ENCODE measurements at regions not wholly inside any gene's neighbourhood (a gene's known extent, or its start where the extent isn't known, plus 50 kb on each side); places are given as distances from the start of the nearest gene placed in this dataset.
"Not testable (repeated sequence)": the region's sequence is repeated elsewhere in the genome, so short reads cannot be mapped to it uniquely, and the experiment has no call there.

DNA sequence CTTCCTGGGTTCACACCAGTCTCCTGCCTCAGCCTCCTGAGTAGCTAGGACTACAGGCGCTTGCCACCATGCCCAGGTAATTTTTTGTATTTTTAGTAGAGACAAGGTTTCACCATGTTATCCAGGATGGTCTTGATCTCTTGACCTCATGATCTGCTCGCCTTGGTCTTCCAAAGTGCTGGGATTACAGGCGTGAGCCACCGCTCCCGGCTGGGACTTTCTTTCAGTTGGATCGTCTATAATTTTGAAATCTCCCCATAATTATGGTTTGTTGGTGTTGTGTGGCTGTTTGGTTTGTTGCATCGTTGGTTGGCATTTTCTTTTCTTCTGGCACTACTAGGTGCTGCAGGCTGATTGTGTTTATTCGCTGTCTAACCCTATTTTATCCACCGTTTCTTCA, 343.6 kb upstream of the NPAP1 start:
- not testable (repeated sequence) for H3K4me1 Mint-ChIP-seq, H3K27ac Mint-ChIP-seq, H3K27me3 Mint-ChIP-seq, H3K4me3 Mint-ChIP-seq, ATAC-seq, DNase-seq
- peaks cover 7 to 21% of the 10 kb centered on the region in 2 donors for H3K9me3 Mint-ChIP-seq

DNA sequence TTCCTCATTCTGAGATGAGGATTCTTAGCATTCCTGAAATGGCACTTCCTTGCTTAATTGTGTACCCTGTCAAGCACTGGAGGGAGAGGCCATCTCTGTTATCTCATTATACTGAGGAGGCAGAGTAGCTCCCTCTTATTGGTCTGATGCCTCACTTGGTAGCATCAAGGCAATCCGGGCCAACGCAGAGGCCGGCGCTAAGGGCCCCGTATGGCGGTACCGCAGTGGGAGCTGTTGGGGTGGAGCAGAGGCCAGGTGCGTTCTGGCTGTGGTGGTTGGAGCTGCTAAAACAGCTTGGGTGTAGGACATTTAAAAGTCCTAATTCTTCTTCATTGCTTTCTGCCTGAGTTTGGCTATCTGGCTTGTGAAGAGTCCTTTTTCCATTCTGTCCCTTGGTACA, 333.7 kb upstream of the NPAP1 start:
- DNase-seq, H3K27me3 Mint-ChIP-seq, H3K27ac Mint-ChIP-seq, H3K4me1 Mint-ChIP-seq, ATAC-seq, H3K4me3 Mint-ChIP-seq: not testable (repeated sequence)
- H3K9me3 Mint-ChIP-seq = peaks cover 8 to 13% of the 10 kb centered on the region in 2 donors

DNA sequence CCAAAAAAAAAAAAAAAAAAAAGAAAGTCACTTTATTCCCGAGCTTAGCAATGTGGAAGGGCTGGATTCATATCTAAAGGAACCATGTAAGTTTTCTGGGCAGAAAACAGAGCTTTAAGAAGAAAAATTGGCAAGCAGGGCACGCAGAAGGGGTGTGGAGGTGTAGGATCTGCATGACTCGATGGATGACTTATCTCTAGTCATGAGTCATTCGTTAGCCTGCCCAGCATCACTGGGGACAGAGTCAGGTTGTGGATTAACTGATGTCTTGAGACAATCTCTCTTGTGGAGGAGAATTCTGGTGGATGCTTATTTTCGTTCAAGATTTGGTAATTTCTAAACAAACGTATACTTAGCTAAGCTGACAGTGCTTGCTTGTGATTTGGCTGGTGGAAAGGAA, 322.8 kb upstream of the NPAP1 start:
- H3K27me3 Mint-ChIP-seq, ATAC-seq, H3K9me3 Mint-ChIP-seq, H3K4me1 Mint-ChIP-seq, H3K27ac Mint-ChIP-seq, DNase-seq, H3K4me3 Mint-ChIP-seq: not testable (repeated sequence)

DNA sequence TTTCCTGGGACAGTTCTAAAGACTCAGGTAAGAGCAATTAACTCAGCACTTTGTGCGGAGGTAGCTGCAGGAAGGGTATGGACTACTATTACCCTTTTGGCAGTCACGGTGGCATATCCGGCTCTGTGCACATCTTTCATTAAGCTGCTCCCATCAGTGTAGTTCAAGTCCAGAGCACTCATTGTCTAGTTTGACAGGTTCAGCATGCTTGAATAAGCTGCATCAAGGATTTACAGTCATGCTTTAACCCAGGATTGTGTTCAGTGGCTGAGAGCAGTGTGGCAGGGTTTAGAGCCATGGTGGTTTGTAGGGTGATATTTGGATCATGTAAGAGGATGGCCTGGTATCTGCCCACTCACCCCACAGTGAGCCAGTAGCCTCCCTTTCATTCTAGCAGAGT, 294.5 kb upstream of the NPAP1 start:
- H3K9me3 Mint-ChIP-seq = peaks cover 0 to 21% of the 10 kb centered on the region in 2 donors
- not testable (repeated sequence) for H3K27me3 Mint-ChIP-seq, H3K4me1 Mint-ChIP-seq, H3K27ac Mint-ChIP-seq, DNase-seq, H3K4me3 Mint-ChIP-seq, ATAC-seq

DNA sequence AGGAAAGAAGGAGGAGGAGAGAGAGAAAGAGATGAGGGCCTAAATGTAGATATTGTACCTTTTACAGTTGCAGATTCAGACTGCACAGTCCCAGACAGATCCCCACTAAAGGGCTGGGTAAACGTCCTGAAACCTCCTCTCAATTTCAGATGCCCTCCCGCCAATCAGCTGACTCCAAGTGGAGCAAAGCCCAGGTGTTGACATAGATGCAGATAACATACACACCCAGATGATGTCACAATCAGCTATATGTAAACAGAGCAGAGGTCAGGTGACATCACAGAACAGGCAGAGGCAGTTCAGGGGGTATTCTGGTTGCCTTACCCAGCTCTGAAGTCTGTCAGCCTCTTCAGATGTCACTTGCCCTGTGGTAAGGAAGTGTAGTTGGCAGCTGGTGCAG, 290.3 kb upstream of the NPAP1 start:
- H3K4me1 Mint-ChIP-seq, H3K27me3 Mint-ChIP-seq, ATAC-seq, DNase-seq, H3K27ac Mint-ChIP-seq, H3K9me3 Mint-ChIP-seq, H3K4me3 Mint-ChIP-seq: not testable (repeated sequence)

DNA sequence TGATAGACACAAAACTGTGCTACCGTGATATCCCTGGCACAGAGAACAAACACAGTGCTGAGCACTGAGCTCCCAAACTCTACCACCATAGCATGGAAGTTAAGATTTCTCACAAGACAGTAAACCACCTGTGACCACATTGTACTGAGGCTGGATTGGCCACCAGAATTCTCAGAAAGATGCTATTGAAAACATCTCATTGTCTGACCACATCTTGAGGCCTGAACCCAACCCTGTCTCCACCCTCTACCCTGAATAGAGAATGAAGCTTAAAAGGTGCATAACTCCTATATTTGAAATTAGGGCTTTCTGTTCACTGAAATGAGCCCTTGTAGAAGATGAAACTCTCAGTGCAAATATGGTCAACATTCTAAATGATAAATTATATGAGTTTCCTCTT, 281.3 kb upstream of the NPAP1 start:
- Mint-ChIP-seq H3K4me3 (no peak overlapping the region), H3K9me3 (no peaks in the 10 kb centered on the region), H3K27ac (no peak overlapping the region)

DNA sequence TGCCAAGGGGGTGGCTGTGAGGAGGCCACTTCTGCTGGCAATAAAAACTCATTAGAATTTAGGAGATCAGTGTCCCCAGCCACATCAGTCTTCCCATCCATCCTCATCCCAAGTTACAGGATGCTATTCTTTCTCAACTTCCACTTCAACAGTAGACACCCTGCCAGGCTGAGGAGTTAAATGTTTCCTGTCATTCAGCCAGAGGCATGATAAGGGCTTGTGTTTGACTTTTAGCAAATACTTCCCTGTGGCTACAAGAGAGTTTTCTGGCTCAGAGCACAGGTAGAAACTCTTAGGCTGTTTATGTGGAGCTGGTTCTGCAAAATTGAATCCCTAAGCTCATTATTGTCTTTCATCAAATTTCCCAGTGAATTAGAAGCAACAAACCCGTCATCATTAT, 262.9 kb upstream of the NPAP1 start:
- H3K4me1 Mint-ChIP-seq, H3K4me3 Mint-ChIP-seq, ATAC-seq, H3K27ac Mint-ChIP-seq, DNase-seq, H3K27me3 Mint-ChIP-seq: not testable (repeated sequence)
- H3K9me3 Mint-ChIP-seq = peaks cover 0 to 34% of the 10 kb centered on the region in 2 donors

More for the DNA sequence above, 281.3 kb upstream of the NPAP1 start:
- no peak for DNase-seq
- H3K4me1 Mint-ChIP-seq = no peaks in the 10 kb centered on the region
- ATAC-seq = no peak
- H3K27me3 Mint-ChIP-seq = no peaks in the 10 kb centered on the region

DNA sequence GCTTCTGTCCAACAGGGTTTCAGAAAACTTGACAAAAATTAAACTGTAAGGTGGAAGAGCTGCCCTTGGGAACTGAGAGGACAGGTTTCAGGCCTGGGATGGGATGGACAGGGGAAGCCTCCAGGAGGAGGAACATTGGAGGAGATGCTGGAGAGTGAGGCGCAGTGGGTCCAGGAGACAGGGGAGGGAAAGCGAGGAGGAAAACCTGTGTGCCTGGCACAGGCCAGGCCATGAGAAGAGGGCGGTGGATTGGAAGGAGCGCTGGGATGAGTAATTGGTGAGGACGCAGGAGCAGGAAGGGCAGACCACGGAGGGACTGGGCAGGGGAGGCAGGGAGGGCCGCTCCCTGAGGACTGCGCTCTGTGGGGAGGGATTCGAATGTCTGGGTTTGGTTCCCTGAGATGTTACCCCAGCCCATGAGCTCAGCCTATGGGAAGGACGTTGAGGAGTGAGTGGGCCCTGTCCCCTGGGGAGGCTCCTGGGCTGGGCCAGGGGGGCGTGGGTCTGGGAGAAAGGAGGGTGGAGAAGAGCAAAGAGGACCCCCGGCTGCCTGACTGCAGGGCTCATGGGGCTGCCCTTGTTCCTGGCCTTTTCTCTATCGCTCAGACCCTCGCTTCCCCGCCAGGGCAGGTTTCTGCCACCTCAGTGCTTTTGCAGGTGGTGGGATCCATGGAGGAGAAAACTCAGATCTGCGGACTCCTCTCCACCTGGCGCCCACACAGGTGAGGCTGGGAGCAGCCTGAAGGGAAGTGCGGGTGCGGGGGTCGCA, 249.1 kb upstream of the NPAP1 start:
- not testable (repeated sequence) for ATAC-seq, H3K4me3 Mint-ChIP-seq, DNase-seq, H3K9me3 Mint-ChIP-seq, H3K27ac Mint-ChIP-seq, H3K4me1 Mint-ChIP-seq
- peaks cover 11% of the 10 kb centered on the region for H3K27me3 Mint-ChIP-seq

DNA sequence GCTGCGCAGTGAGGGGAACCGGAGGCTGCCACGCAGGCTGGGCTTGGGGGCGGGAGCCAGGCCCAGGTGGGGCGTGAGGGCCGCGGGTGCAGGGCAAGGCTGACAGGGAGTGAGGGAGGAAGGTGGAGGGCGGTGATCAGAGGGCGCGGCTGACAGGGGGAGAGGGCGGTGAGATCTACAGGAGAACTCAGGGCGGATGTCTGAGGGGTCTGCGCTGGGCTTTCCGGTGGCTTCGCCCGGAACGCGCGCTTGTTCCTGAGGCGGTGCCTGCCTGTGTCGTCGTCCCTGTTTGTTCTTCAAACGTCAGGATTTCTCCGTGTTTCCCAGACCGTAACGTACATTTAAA, 248.5 kb upstream of the NPAP1 start:
- H3K4me1 Mint-ChIP-seq, H3K4me3 Mint-ChIP-seq, H3K27ac Mint-ChIP-seq, H3K9me3 Mint-ChIP-seq, ATAC-seq, DNase-seq: not testable (repeated sequence)
- H3K27me3 Mint-ChIP-seq = peaks cover 11% of the 10 kb centered on the region

DNA sequence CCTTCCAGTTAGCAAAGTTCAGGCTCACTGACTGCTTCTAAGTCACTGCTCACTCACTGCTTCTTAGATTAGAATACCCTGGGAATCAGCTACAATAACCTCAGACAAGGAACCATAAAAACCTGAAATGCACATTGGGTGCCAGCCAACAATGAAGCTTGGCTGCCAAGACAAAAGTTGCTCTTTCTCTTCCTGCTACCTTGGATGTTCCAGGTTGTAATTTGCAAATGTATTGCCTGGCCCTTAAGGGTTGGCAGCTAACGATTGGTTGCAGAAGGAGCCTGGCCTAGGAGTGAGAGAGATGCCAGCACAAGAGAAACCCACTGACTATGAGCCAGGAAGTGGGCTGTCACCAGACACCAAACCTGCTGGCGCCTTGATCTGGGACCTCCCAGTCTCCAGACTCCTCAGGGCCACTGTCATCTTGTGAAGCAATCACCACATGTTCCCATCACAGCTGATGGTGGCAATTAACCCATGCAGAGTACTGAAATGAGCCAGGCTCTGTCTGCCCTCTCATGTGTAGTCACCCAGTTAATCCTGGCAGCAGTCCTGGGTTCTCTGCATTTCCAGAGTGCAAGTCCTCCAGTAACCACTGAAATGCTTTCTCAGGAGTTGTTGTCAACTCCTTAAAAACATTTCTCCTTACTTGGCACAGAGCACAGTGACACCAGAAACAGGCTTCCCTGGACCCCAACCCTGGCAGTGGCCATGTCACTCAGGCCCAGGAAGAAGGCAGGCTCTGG, 240.3 kb upstream of the NPAP1 start:
- ATAC-seq, DNase-seq, H3K4me3 Mint-ChIP-seq, H3K27ac Mint-ChIP-seq, H3K9me3 Mint-ChIP-seq, H3K27me3 Mint-ChIP-seq, H3K4me1 Mint-ChIP-seq: not testable (repeated sequence)

DNA sequence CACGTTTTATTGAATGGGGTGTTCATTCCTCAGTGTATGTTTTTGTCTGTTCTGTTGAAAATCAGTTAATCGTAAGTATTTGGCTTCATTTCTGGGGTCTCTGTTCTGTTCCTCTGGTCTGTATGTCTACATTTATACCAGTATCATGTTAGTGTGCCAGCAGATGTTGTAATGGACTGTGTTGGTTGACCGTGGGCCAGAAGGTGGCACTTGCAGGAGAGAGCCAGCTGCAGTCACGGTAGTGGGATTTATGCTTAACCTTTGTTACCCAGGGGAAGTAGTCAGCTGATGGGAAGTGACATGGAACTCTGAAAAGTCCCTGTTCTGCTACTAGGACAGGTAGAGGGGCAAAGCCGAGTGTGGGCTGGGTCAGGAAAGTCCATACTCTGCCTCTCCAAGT, 238.3 kb upstream of the NPAP1 start:
- ATAC-seq, DNase-seq, H3K9me3 Mint-ChIP-seq, H3K4me3 Mint-ChIP-seq, H3K4me1 Mint-ChIP-seq, H3K27me3 Mint-ChIP-seq, H3K27ac Mint-ChIP-seq: not testable (repeated sequence)

DNA sequence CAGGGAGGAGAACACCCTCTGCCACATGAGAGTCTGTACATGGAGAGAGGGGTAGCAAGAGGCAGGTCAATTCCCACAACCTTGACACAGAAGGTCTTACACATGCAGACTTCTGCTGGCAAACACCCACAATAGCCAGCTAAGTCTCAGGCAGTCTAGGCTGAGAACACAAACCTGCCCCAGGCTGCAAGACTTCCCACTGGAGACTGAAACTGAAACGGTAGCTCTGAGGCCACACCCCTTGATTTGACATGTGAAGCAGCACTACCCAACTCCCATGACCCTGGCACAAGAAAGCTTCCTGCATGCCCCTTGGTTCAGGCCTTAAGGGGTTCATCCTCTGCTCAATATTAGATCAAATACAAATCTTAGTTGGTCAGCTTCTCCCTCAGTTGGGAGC, 237.8 kb upstream of the NPAP1 start:
- not testable (repeated sequence) for H3K9me3 Mint-ChIP-seq, H3K27ac Mint-ChIP-seq, H3K27me3 Mint-ChIP-seq, H3K4me3 Mint-ChIP-seq, DNase-seq, ATAC-seq, H3K4me1 Mint-ChIP-seq

DNA sequence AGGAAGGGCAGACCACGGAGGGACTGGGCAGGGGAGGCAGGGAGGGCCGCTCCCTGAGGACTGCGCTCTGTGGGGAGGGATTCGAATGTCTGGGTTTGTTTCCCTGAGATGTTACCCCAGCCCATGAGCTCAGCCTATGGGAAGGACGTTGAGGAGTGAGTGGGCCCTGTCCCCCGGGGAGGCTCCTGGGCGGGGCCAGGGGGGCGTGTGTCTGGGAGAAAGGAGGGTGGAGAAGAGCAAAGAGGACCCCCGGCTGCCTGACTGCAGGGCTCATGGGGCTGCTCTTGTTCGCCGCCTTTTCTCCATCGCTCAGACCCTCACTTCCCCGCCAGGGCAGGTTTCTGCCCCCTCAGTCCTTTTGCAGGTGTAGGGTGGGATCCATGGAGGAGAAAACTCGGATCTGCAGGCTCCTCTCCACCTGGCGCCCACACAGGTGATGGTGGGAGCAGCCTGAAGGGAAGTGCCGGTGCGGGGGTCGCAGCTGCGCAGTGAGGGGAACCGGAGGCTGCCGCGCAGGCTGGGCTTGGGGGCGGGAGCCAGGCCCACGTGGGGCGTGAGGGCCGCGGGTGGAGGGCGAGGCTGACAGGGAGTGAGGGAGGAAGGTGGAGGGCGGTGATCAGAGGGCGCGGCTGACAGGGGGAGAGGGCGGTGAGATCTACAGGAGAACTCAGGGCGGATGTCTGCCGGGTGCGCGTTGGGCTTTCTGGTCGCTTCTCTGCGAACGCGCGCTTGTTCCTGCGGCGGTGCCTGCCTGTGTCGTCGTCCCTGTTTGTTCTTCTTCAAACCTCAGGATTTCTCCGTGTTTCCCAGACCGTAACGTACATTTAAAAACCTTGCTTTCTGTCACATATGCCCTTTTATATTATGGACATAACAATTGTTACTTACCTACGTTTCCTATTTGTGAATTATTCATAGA, 198.2 kb upstream of the NPAP1 start:
- H3K9me3 Mint-ChIP-seq, H3K27me3 Mint-ChIP-seq, DNase-seq, H3K4me1 Mint-ChIP-seq, H3K4me3 Mint-ChIP-seq, H3K27ac Mint-ChIP-seq: not testable (repeated sequence)
- ATAC-seq = peak; percentile 28

DNA sequence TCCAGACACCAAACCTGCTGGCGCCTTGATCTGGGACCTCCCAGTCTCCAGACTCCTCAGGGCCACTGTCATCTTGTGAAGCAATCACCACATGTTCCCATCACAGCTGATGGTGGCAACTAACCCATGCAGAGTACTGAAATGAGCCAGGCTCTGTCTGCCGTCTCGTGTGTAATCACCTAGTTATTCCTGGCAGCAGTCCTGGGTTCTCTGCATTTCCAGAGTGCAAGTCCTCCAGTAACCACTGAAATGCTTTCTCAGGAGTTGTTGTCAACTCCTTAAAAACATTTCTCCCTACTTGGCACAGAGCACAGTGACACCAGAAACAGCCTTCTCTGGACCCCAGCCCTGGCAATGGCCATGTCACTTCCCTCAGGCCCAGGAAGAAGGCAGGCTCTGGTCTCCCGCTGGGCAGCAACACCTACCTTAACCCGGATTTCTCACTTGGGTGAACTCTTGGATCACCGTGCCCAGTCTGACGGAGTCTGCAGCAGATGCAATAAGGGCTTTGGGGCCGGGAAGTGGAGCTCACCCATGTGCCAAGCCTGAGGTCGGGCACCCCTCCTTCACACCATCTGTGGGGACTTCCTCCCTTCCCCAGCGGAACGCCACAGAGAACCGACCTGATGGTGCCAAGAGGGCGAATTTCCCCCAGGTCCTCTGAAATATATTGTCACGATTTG, 189.5 kb upstream of the NPAP1 start:
- H3K27me3 Mint-ChIP-seq, H3K27ac Mint-ChIP-seq, ATAC-seq, H3K4me3 Mint-ChIP-seq, DNase-seq, H3K4me1 Mint-ChIP-seq: not testable (repeated sequence)
- peaks cover 8 to 11% of the 10 kb centered on the region in 2 donors for H3K9me3 Mint-ChIP-seq

Measured in stimulated activated naive CD8-positive, alpha-beta T cell treated with anti-CD3 and anti-CD28 coated beads, Interleukin-15, amount 100 ng/mL, for 72 hours (primary cell).